H1 (cell line): ENCODE measurements at regions not wholly inside any gene's neighbourhood (a gene's known extent, or its start where the extent isn't known, plus 50 kb on each side); places are given as distances from the start of the nearest gene placed in this dataset.

Experiments used
- CTCF ChIA-PET: fragments of 300-600 bp; sonication (Branson Sonifier 250); formaldehyde crosslinking; loops from one replicate; lab custom pipeline; 2021; ENCODE audit not compliant: partially characterized antibody; lab: Charles Lee
- POLR2A ChIA-PET: fragments of 300-600 bp; sonication (Branson Sonifier 250); formaldehyde crosslinking; loops from one replicate; lab custom pipeline; 2021; ENCODE audit warnings: inconsistent platforms; ENCODE audit not compliant: partially characterized antibody; lab: Charles Lee
- DNase-seq, 2 experiments: peaks; one replicate each; pipeline versions ENCODE4 v3.0.0 to v3.0.0-alpha.2; 2010 to 2022; ENCODE audit warnings: low spot score in 2 of 2, low read depth in 1 of 2, mixed read lengths in 1 of 2
- FAIRE-seq: peaks from 2 replicates; lab custom pipeline; 2011; peaks lifted over from hg19 to GRCh38; lab: Jason Lieb, UNC
- H2AFZ ChIP-seq: 2 replicates; pipeline ENCODE4 v1.8.1; 2012; ENCODE audit warnings: low read length, inconsistent platforms
- H2AK5ac ChIP-seq: 2 replicates; pipeline ENCODE4 v1.6.1; 2013; ENCODE audit warnings: low read depth, low read length
- H2BK120ac ChIP-seq: replicated peaks from 2 replicates; pipeline ENCODE3; 2013; ENCODE audit warnings: low read depth, low read length, inconsistent platforms
- H2BK12ac ChIP-seq: 2 replicates; pipeline ENCODE4 v1.6.1; 2013; ENCODE audit warnings: low read depth, low read length
- H2BK15ac ChIP-seq: 2 replicates; pipeline ENCODE4 v1.6.1; 2013; ENCODE audit warnings: low read length
- H2BK20ac ChIP-seq: 2 replicates; pipeline ENCODE4 v1.6.1; 2013; ENCODE audit warnings: low read length
- H2BK5ac ChIP-seq: 2 replicates; pipeline ENCODE4 v1.6.1; 2013; ENCODE audit warnings: low read depth, low read length
- H3K14ac ChIP-seq: 2 replicates; pipeline ENCODE4 v1.6.1; 2013; ENCODE audit warnings: inconsistent platforms; ENCODE audit not compliant: insufficient read length
- H3K18ac ChIP-seq: 2 replicates; pipeline ENCODE4 v1.6.1; 2013; ENCODE audit warnings: low read length; ENCODE audit errors: extremely low read depth
- H3K23ac ChIP-seq: 2 replicates; pipeline ENCODE4 v1.6.1; 2013; ENCODE audit warnings: inconsistent platforms; ENCODE audit not compliant: insufficient read length
- H3K23me2 ChIP-seq: 2 replicates; pipeline ENCODE4 v1.6.1; 2013; ENCODE audit warnings: low read depth, low read length
- H3K27ac ChIP-seq: 2 replicates; pipeline ENCODE4 v1.6.1; 2011; ENCODE audit warnings: low read depth, low read length, inconsistent platforms
- H3K27me3 ChIP-seq, 4 experiments: replicated peaks in 1 of 4; 1 replicate in 1 of 4; 2 replicates in 3 of 4; pipeline versions ENCODE4 v1.6.1 to v1.8.1; 2011 to 2013; ENCODE audit warnings: low read length in 3 of 4, mild to moderate bottlenecking in 3 of 4, inconsistent platforms in 2 of 4, mixed read lengths in 2 of 4, moderate library complexity in 1 of 4; ENCODE audit not compliant: control insufficient read depth in 3 of 4, insufficient read depth in 3 of 4; ENCODE audit errors: extremely low read depth in 1 of 4
- H3K36me3 ChIP-seq, 4 experiments: 2 replicates each; pipeline versions ENCODE4 v1.6.1 to v1.8.1; 2011 to 2013; ENCODE audit warnings: mild to moderate bottlenecking in 4 of 4, low read length in 3 of 4, moderate library complexity in 2 of 4, control low read depth in 1 of 4, inconsistent platforms in 1 of 4; ENCODE audit not compliant: insufficient read depth in 4 of 4, control insufficient read depth in 2 of 4
- H3K4ac ChIP-seq: replicated peaks from 2 replicates; pipeline ENCODE3; 2013; ENCODE audit warnings: low read length, low read depth, mixed read lengths, inconsistent platforms; ENCODE audit not compliant: insufficient read length
- H3K4me1 ChIP-seq, 4 experiments: replicated peaks in 1 of 4; 1 replicate in 1 of 4; 2 replicates in 3 of 4; pipeline versions ENCODE4 v1.6.1 to v1.8.1; 2011 to 2013; ENCODE audit warnings: low read length in 3 of 4, inconsistent platforms in 2 of 4, mixed read lengths in 1 of 4; ENCODE audit not compliant: insufficient read depth in 4 of 4, control insufficient read depth in 3 of 4
- H3K4me2 ChIP-seq, 2 experiments: 2 replicates each; pipeline versions ENCODE4 v1.6.1 to v1.8.1; 2011 to 2013; ENCODE audit warnings: low read depth in 2 of 2, low read length in 2 of 2, control low read depth in 1 of 2, inconsistent platforms in 1 of 2, mild to moderate bottlenecking in 1 of 2; ENCODE audit not compliant: insufficient read depth in 1 of 2
- H3K4me3 ChIP-seq, 4 experiments: fragments of 200-600, 300-600 bp in 1 of 4; sonication (generic), shearing (Covaris generic), sonication (Bioruptor Twin) in 1 of 4; 2 replicates each; pipeline versions ENCODE4 v1.5.1 to v1.8.1; 2011 to 2016; ENCODE audit warnings: low read length in 4 of 4, low read depth in 3 of 4, control low read depth in 2 of 4, inconsistent platforms in 2 of 4, mild to moderate bottlenecking in 2 of 4, mixed read lengths in 1 of 4, moderate library complexity in 1 of 4; ENCODE audit not compliant: insufficient read depth in 2 of 4; ENCODE audit errors: extremely low read depth in 1 of 4
- H3K56ac ChIP-seq: replicated peaks from 2 replicates; pipeline ENCODE3; 2013; ENCODE audit warnings: low read depth, mild to moderate bottlenecking, mixed read lengths, low read length, inconsistent platforms; ENCODE audit not compliant: insufficient read length
- H3K79me1 ChIP-seq: 2 replicates; pipeline ENCODE4 v1.6.1; 2013; ENCODE audit warnings: low read depth, low read length, control low read depth
- H3K79me2 ChIP-seq, 2 experiments: 2 replicates each; pipeline versions ENCODE4 v1.6.1 to v1.8.1; 2012 to 2013; ENCODE audit warnings: low read length in 2 of 2, mild to moderate bottlenecking in 2 of 2, inconsistent platforms in 1 of 2; ENCODE audit not compliant: insufficient read depth in 2 of 2, control insufficient read depth in 1 of 2
- H3K9ac ChIP-seq, 4 experiments: replicated peaks in 1 of 4; 1 replicate in 1 of 4; 2 replicates in 3 of 4; pipeline versions ENCODE4 v1.6.1 to v1.8.1; 2011 to 2013; ENCODE audit warnings: low read depth in 3 of 4, low read length in 3 of 4, control low read depth in 2 of 4, mild to moderate bottlenecking in 2 of 4, moderate library complexity in 2 of 4, inconsistent platforms in 1 of 4; ENCODE audit errors: extremely low read depth in 1 of 4
- H3K9me3 ChIP-seq, 2 experiments: 2 replicates each; pipeline versions ENCODE4 v1.6.1 to v1.8.1; 2012 to 2013; ENCODE audit warnings: mild to moderate bottlenecking in 2 of 2, moderate library complexity in 2 of 2, control low read depth in 1 of 2, inconsistent platforms in 1 of 2, low read depth in 1 of 2, low read length in 1 of 2, mixed read lengths in 1 of 2; ENCODE audit not compliant: insufficient read depth in 2 of 2
- H4K20me1 ChIP-seq, 2 experiments: replicated peaks in 1 of 2; 2 replicates each; pipeline versions ENCODE3 to v1.8.1; 2011 to 2013; ENCODE audit warnings: inconsistent platforms in 2 of 2, low read length in 2 of 2, mild to moderate bottlenecking in 1 of 2; ENCODE audit not compliant: insufficient read depth in 2 of 2, control insufficient read depth in 1 of 2
- H4K5ac ChIP-seq: 2 replicates; pipeline ENCODE4 v1.6.1; 2013; ENCODE audit warnings: low read length, low read depth, mixed read lengths, inconsistent platforms; ENCODE audit not compliant: insufficient read length
- H4K8ac ChIP-seq: 2 replicates; pipeline ENCODE4 v1.8.0; 2013; ENCODE audit warnings: mild to moderate bottlenecking, moderate library complexity, low read length, inconsistent platforms; ENCODE audit not compliant: insufficient read depth; ENCODE audit errors: extremely low read depth
- H4K91ac ChIP-seq: replicated peaks from 2 replicates; pipeline ENCODE3; 2013; ENCODE audit warnings: low read length, mixed read lengths, inconsistent platforms; ENCODE audit not compliant: insufficient read length
- CBX5 ChIP-seq: fragments of 300-800, 300-1000 bp; sonication (generic); IDR thresholded peaks from 2 replicates; pipeline ENCODE4 v1.7.1; 2016; ENCODE audit warnings: antibody characterized with exemption, low read length, low read depth
- JUND ChIP-seq: IDR thresholded peaks from 2 replicates; pipeline ENCODE4 v1.6.1; 2011; ENCODE audit warnings: mild to moderate bottlenecking, improper control_type of control experiment, low read length
- TBP ChIP-seq: IDR thresholded peaks from 2 replicates; pipeline ENCODE4 v1.6.1; 2011; ENCODE audit warnings: low read depth, low read length, improper control_type of control experiment
- WGBS, 2 experiments: shearing (Covaris generic) in 1 of 2; methylation state at CpG; one replicate each; pipeline versions ENCODE4 v1.1.6 to v1.1.7; 2013 to 2015; ENCODE audit warnings: low lambda C conversion rate in 2 of 2, mixed read lengths in 2 of 2, inconsistent platforms in 1 of 2, low coverage in 1 of 2, missing lambda C conversion rate in 1 of 2; ENCODE audit not compliant: insufficient replicate concordance in 2 of 2, insufficient coverage in 1 of 2, insufficient read length in 1 of 2; ENCODE audit errors: extremely low coverage in 1 of 2, missing lambda C conversion rate in 1 of 2; 5-methylcytosine and 5-hydroxymethylcytosine counted together

GRCh38 chr14:101241807-101242278 lies 319.5 kb upstream of the DIO3 start:
- Histone ChIP-seq H2BK120ac (no peak overlapping the region), H2BK20ac (no peak overlapping the region), H3K23ac (no peak overlapping the region), H2AK5ac (no peak overlapping the region), H2BK12ac (no peak overlapping the region), H2BK15ac (no peak overlapping the region), H3K4me2 (peak overlapping the region in 1 of 2 experiments; percentile 11; a peak in 1 of 4 replicates), H3K9ac (no peak overlapping the region), H4K5ac (no peak overlapping the region), H4K91ac (no peak overlapping the region), H3K4ac (no peak overlapping the region), H3K4me1 (peaks cover 0 to 3% (median 0%) of the 10 kb centered on the region in 4 experiments; a peak in 1 of 7 replicates), H3K4me3 (no peak overlapping the region), H3K27ac (no peak overlapping the region), H3K79me2 (no peaks in the 10 kb centered on the region), H3K23me2 (peaks cover 12% of the 10 kb centered on the region; the same call in 1 of the 2 replicates), H3K18ac (no peak overlapping the region), H4K20me1 (no peaks in the 10 kb centered on the region), H2AFZ (no peak overlapping the region), H2BK5ac (no peak overlapping the region), H3K9me3 (no peaks in the 10 kb centered on the region), H3K56ac (no peak overlapping the region), H4K8ac (no peak overlapping the region), H3K14ac (no peak overlapping the region), H3K36me3 (no peaks in the 10 kb centered on the region), H3K27me3 (no peaks in the 10 kb centered on the region; a peak in 1 of 7 replicates), H3K79me1 (no peaks in the 10 kb centered on the region)
- TF ChIP-seq TBP: no peak
- peak; percentile 86 for TF ChIP-seq JUND
- no peak for TF ChIP-seq CBX5
- ChIA-PET CTCF (interaction anchor here (2.1 kb wide), 1 partner anchor 9 kb away, joined by 4 read pairs; no protein-coding TSS in a partner anchor), POLR2A (interaction anchor here (0.6 kb wide), 1 partner anchor 352 kb away, joined by 3 read pairs; no protein-coding TSS in a partner anchor)
- WGBS, 2 experiments: 82% methylated on average over 10 of the region's 10 CpGs; no CpG with 5 or more reads in 1 of the 2 experiments
- no peak for FAIRE-seq
- DNase-seq: peak in 1 of 2 experiments; percentile 38
